HG03139 (cell line): ENCODE measurements at regions not wholly inside any gene's neighbourhood (a gene's known extent, or its start where the extent isn't known, plus 50 kb on each side); places are given as distances from the start of the nearest gene placed in this dataset.
"Not testable (repeated sequence)": the region's sequence is repeated elsewhere in the genome, so short reads cannot be mapped to it uniquely, and the experiment has no call there.

Experiments
- ATAC-seq: cut with Tn5 transposase; IDR thresholded peaks from one replicate; pipeline ENCODE4 v1.9.1; 2021; ENCODE audit not compliant: unreplicated experiment

- no peak for ATAC-seq
These were observed 183.2 kb upstream of the MAP3K1 start for GRCh38 chr5:56632199-56632598.

GRCh38 chr5:56631719-56632118, 183.6 kb upstream of the MAP3K1 start:
- ATAC-seq = no peak

GRCh38 chr5:56628616-56629015, 186.7 kb upstream of the MAP3K1 start:
- not testable (repeated sequence) for ATAC-seq

GRCh38 chr5:56625541-56625940, 189.8 kb upstream of the MAP3K1 start:
- ATAC-seq = no peak

GRCh38 chr5:56624751-56625150, 190.6 kb upstream of the MAP3K1 start:
- ATAC-seq = no peak

GRCh38 chr5:56622141-56622540, 193.2 kb upstream of the MAP3K1 start:
- ATAC-seq = no peak

GRCh38 chr5:56620903-56621677, 194.3 kb upstream of the MAP3K1 start:
- ATAC-seq = no peak

- no peak for ATAC-seq
These were observed 197.4 kb upstream of the MAP3K1 start for GRCh38 chr5:56617998-56618397.

- ATAC-seq = no peak
These were observed 198.7 kb upstream of the MAP3K1 start for GRCh38 chr5:56616454-56617160.

- ATAC-seq = no peak
These were observed 199.8 kb upstream of the MAP3K1 start for GRCh38 chr5:56615361-56616153.

- ATAC-seq = no peak
These were observed 202.6 kb upstream of the MAP3K1 start for GRCh38 chr5:56612759-56613158.

- ATAC-seq = no peak
These were observed 203.0 kb upstream of the MAP3K1 start for GRCh38 chr5:56612353-56612752.

GRCh38 chr5:56610093-56610698, 205.2 kb upstream of the MAP3K1 start:
- no peak for ATAC-seq

GRCh38 chr5:56608217-56608925, 207.0 kb upstream of the MAP3K1 start:
- no peak for ATAC-seq

- ATAC-seq = no peak
These were observed 207.8 kb upstream of the MAP3K1 start for GRCh38 chr5:56607551-56607950.

- no peak for ATAC-seq
These were observed 208.3 kb upstream of the MAP3K1 start for GRCh38 chr5:56607074-56607473.

GRCh38 chr5:56606192-56606591, 209.2 kb upstream of the MAP3K1 start:
- no peak for ATAC-seq

GRCh38 chr5:56605231-56605630, 210.1 kb upstream of the MAP3K1 start:
- no peak for ATAC-seq

GRCh38 chr5:56601641-56602071, 213.7 kb upstream of the MAP3K1 start:
- no peak for ATAC-seq

GRCh38 chr5:56598941-56599340, 216.4 kb upstream of the MAP3K1 start:
- ATAC-seq = no peak

GRCh38 chr5:56596155-56596554, 219.2 kb upstream of the MAP3K1 start:
- ATAC-seq = no peak
